Pulmonary artery endothelial cell (primary cell): ENCODE measurements at regions not wholly inside any gene's neighbourhood (a gene's known extent, or its start where the extent isn't known, plus 50 kb on each side); places are given as distances from the start of the nearest gene placed in this dataset.

Experiments used
- DNase-seq: peaks from one replicate; pipeline ENCODE4 v3.0.0-alpha.2; 2011; ENCODE audit warnings: low read depth, low spot score

GRCh38 chr10:128281343-128281742 lies 155.1 kb upstream of the MKI67 start:
- no peak for DNase-seq

GRCh38 chr10:128281861-128282260 lies 155.6 kb upstream of the MKI67 start:
- DNase-seq: no peak

- DNase-seq: no peak
Observed at GRCh38 chr10:128286141-128286761, 160.0 kb upstream of the MKI67 start.

- DNase-seq: no peak
Observed at GRCh38 chr10:128286762-128287500, 160.7 kb upstream of the MKI67 start.

- DNase-seq: no peak
Observed at GRCh38 chr10:128287921-128288320, 161.7 kb upstream of the MKI67 start.

- DNase-seq: no peak
Observed at GRCh38 chr10:128289621-128290020, 163.4 kb upstream of the MKI67 start.

GRCh38 chr10:128295003-128295402 lies 168.8 kb upstream of the MKI67 start:
- no peak for DNase-seq

GRCh38 chr10:128296253-128297007 lies 170.2 kb upstream of the MKI67 start:
- no peak for DNase-seq

- DNase-seq: no peak
Observed at GRCh38 chr10:128297709-128298378, 171.6 kb upstream of the MKI67 start.

GRCh38 chr10:128298587-128298986 lies 172.4 kb upstream of the MKI67 start:
- no peak for DNase-seq

GRCh38 chr10:128300290-128300824 lies 174.1 kb upstream of the MKI67 start:
- no peak for DNase-seq

- DNase-seq: no peak
Observed at GRCh38 chr10:128301051-128301450, 174.8 kb upstream of the MKI67 start.

- no peak for DNase-seq
Observed at GRCh38 chr10:128302808-128303207, 176.6 kb upstream of the MKI67 start.

GRCh38 chr10:128304271-128304670 lies 178.0 kb upstream of the MKI67 start:
- no peak for DNase-seq

- DNase-seq: no peak
Observed at GRCh38 chr10:128305601-128306345, 179.6 kb upstream of the MKI67 start.

GRCh38 chr10:128306535-128306934 lies 180.3 kb upstream of the MKI67 start:
- DNase-seq: no peak

GRCh38 chr10:128306966-128307365 lies 180.7 kb upstream of the MKI67 start:
- no peak for DNase-seq

- no peak for DNase-seq
Observed at GRCh38 chr10:128307820-128308219, 181.6 kb upstream of the MKI67 start.

- no peak for DNase-seq
Observed at GRCh38 chr10:128310971-128311658, 184.9 kb upstream of the MKI67 start.

GRCh38 chr10:128312250-128312649 lies 186.0 kb upstream of the MKI67 start:
- DNase-seq: no peak
